NCI-H774 (cell line): ENCODE measurements at regions not wholly inside any gene's neighbourhood (a gene's known extent, or its start where the extent isn't known, plus 50 kb on each side); places are given as distances from the start of the nearest gene placed in this dataset.
"Not testable (repeated sequence)": the region's sequence is repeated elsewhere in the genome, so short reads cannot be mapped to it uniquely, and the experiment has no call there.

Experiments
- DNase-seq: peaks from one replicate; lab custom pipeline; 2025; lab: John Stamatoyannopoulos, UW

DNA sequence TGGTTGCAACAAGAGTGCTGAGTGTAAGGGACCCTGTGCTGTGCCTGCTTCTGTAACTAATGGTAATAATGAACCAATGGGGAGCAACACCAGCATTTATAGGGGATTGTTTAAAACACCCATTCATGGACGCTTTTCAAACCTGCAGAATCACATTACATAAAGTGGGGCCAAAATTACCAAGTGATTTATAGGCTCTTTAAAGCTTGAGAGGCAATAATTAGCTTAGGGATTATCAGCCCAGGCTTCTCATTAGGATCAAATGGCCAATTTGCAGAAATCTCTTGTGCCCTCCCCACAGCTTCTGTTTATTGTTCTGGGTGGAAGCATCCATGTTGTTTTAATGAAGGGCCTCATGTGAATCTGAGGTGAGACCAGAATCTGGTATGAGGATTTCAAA, 125.5 kb downstream of the ZNF486 start:
- peak; percentile 47 for DNase-seq

DNA sequence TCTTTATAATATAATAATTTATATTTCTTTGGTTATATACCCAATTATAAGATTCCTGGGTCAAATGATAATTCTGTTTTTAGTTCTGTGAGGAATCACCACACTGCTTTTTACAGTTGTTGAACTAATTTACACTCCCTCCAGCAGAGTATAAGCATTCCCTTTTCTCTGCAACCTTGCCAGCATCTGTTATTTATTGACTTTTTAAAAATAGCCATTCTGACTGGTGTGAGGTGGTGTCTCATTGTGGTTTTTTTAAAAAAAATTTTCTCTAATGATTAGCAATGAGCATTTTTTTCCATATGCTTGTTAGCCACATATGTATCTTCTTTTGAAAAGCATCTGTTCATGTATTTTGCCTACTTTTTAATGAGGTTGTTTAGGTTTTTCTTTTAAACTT, 122.2 kb downstream of the ZNF486 start:
- DNase-seq = no peak

DNA sequence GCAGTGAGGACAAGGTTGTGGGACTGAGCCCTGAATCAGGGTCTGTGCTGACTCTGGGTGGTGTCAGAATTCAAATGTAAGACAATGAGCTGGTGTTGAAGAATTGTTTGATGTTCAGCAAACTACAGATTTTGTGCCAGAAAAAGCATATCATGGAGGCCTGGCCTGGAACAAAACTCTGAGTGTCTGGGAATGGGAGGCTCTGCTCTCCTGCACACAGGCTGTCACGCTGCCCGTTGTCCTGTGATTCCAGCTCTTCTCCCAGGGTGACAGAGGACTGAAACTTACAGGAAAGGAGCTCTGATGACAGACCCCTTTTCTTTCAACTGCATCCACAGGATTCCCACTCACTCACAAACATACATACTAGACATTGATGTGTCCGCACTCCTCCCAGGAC, 120.1 kb downstream of the ZNF486 start:
- no peak for DNase-seq

DNA sequence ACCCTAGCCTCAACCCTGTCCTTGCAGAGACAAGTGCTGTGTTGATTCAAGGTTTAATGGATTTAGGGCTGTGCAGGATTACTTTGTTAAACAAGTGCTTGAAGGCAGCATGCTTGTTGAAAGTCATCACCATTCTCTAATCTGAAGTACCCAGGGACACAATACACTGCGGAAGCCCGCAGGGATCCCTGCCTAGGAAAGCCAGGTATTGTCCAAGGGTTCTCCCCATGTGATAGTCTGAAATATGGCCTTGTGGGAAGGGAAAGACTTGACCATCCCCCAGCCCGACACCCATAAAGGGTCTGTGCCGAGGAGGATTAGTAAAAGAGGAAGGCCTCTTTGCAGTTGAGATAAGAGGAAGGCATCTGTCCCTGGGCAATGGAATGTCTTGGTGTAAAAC, 118.9 kb downstream of the ZNF486 start:
- not testable (repeated sequence) for DNase-seq

DNA sequence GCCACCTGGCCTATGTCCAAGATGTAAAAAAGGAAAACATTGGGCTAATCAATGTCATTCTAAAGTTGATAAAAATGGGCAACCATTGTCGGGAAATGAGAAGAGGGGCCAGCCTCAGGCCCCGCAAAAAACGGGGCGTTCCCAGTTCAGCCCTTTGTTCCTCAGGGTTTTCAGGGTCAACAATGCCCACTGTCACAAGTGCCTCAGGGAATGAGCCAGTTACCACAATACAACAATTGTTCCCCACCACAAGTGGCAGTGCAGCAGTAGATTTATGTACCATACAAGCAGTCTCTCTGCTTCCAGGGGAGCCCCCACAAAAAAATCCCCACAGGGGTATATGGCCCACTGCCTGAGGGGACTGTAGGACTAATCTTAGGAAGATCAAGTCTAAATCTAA, 112.5 kb downstream of the ZNF486 start:
- no peak for DNase-seq

DNA sequence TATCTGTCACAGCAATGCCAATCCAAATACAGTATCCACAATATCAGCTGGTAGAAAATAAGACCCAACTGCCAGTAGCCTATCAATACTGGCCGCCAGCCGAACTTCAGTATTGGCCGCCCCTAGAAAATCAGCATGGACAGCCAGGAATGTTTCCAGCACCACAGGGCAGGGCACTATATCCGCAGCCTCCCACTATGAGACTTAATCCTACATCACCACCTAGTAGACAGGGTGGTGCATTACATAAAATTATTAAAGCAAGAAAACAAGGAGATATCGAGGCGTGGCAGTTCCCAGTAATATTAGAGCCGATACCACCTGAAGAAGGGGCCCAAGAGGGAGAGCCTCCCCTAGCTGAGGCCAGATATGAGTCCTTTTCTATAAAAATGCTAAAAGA, 111.3 kb downstream of the ZNF486 start:
- DNase-seq = no peak

DNA sequence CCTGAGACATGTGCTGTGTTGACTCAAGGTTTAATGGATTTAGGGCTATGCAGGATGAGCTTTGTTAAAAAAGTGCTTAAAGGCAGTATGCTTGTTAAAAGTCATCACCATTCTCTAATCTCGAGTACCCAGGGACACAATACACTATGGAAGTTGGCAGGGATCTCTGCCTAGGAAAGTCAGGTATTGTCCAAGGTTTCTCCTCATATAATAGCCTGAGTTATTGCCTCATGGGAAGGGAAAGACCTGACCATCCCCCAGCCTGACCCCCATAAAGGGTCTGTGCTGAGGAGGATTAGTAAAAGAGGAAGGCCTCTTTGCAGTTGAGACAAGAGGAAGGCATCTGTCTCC, 109.7 kb downstream of the ZNF486 start:
- not testable (repeated sequence) for DNase-seq

DNA sequence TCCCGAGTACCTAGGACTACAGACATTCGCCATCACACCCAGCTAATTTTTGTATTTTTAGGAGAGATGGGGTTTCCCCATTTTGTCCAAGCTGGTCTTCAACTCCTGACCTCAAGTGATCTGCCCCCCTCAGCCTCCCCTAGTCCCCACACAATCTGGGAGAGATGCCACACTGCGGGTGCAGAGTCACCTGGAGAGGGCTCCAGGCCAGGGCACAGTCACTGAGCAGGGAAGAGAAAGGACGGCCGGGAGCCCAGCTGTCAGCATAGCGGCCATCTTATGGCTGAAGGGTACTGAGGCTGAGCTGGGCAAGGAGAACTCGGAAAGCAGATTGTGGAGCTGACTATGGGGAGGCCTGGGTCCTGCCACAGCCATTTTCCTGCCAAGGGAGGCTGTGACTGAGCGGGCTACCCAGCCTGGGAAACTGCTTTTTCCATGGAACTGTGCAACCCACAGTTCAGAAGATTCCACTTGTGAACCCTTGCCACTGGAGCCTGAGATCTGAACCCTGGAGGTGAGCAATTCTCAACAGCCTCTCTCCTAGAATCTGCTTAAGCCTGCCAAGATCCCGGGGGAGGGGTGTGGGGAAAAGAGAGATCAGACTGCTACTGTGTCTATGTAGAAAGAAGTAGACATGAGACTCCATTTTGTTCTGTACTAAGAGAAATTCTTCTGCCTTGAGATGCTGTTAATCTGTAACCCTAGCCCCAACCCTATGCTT, 109.2 kb downstream of the ZNF486 start:
- DNase-seq = no peak

DNA sequence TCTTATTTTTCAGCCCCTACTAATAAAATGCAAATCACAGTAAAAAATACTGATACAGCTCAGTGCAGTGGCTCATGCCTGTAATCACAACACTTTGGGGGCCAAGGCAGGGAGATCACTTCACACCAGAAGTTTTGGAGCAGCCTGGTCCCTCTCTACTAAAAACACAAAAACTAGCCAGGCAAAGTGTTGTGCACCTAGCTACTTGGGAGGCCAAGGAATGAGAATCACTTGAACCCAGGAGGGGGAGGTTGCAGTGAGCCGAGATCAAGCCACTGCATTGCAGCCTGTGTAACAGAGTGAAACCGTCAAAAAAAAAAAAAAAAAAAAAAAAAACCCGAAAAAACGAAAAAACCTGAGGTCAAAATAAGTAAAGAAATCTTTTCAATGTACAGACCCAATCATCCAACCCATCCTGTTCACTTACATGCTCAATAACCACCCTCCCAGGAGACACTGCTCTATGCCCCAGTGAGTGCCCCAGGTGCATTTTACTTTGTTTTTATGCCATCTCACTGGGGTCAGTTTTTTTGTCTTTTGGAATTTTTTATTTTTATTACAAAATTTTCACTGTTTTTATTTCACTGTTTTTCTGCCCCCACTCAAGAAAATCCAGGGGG, 107.0 kb downstream of the ZNF486 start:
- DNase-seq = no peak

DNA sequence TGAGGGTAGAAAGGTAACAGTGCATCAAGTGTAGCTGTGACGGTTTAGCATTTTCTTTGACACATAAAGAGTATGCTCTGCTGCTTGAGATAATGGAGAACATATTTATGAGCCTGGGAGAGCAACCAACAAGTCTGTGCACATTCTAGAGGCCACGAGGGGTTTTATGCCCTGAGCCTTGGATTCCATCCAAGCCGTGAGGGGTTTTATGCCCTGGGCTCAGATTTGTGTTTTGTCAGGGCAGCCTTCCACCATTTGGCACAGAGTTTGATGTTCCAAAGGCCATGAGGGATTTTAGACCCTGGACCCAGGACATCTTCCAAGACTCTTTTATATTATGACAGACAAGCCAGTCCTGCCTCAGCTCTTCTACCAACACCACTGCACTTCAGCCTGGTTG, 106.4 kb downstream of the ZNF486 start:
- no peak for DNase-seq

DNA sequence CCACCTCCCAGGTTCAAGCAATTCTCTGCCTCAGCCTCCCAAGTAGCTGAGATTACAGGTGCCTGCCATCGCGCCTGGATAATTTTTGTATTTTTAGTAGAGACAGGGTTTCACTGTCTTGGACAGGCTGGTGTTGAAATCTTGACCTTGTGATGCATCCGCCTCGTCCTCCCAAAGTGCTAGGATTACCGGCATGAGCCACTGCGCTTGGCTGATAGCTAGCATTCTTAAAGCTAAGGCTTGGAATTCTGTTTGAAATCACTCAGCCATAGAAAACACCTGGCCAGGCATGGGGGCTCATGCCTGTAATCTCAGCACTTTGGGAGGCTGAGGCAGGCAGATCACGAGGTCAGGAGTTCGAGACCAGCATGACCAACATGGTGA, 105.6 kb downstream of the ZNF486 start:
- not testable (repeated sequence) for DNase-seq

DNA sequence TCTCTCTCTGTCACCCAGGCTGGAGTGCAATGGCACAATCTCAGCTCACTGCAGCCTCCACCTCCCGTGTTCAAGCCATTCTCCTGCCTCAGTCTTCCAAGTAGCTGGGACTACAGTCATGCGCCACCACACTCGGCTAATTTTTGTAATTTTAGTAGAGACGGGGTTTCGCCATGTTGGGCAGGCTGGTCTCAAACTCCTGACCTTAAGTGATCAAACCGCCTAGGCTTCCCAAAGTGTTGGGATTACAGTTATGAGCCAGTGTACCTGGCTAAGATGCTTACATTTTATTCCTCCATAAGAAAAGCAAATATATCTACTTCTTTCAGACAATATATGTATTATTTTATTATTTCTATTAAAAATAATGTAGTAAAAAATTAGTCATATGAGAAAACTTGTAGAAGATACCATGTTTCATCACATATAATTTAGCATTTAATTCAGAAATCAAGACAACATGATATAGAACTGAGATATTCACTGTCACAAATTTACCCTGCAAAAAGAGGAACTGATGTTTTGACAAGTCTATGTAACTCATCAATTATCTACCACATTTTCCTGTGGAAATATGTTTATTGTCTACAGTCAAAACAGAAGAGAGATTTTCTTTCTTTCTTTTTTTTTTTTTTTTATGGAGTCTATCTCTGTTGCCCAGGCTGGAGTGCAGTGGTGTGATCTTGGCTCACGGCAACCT, 105.1 kb downstream of the ZNF486 start:
- not testable (repeated sequence) for DNase-seq

DNA sequence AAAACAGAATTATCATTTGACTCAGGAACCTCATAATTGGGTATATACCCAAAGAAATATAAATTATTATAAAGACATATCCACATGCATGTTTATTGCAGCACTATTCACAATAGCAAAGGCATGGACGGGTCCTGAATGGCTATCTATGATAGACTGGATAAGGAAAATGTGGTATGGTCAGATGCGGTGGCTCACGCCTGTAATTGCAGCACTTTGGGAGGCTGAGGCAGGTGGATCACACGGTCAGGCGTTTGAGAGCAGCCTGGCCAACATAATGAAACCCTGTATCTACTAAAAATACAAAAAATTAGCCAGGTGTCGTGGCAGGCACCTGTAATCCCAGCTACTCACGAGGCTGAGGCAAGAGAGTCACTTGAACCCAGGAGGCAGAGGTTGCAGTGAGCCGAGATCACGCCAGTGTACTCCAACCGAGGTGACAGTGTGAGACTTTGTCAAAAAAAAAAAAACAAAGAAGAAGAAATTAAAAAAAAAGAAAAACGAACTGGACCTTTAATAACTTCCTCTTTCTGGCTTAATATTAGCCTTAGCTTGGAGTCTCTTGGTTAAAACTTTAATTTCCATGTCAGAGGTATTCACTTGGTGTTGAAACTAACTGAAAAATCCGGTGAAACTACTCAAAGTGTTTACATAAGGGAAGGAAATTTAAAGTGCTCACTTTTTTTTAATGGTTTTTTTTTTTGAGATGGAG, 104.4 kb downstream of the ZNF486 start:
- DNase-seq = no peak

DNA sequence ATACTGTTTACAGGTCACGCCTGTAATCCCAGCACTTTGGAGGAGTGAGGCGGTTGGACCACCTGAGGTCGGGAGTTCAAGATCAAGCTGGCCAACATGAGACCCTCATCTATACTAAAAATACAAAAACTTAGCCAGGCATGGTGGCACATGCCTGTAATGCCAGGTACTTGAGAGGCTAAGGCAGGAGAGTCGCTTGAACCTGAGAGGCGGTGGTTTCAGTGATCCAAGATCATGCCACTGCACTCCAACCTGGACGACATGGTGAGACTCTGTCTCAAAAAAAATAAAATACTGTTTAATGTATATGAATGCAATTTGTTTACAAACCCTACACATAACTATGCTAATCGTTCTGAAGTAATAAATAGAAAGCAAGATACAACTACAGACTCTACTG, 102.4 kb downstream of the ZNF486 start:
- DNase-seq = no peak

DNA sequence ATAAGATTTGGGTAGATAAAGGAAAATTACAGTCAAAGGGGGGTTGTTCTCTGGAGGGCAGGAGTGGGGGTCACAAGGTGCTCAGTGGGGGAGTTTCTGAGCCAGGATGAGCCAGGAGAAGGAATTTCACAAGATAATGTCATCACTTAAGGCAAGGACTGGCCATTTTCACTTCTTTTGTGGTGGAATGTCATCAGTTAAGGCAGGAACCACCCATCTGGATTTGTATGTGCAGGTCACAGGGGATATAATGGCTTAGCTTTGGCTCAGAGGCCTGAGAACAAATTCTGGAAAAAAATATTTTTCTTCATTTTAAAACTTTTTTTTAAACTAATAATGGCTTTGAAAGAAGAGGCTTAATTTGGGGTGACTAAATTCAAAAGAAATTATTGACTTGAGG, 94.5 kb downstream of the ZNF486 start:
- DNase-seq = not testable (repeated sequence)

DNA sequence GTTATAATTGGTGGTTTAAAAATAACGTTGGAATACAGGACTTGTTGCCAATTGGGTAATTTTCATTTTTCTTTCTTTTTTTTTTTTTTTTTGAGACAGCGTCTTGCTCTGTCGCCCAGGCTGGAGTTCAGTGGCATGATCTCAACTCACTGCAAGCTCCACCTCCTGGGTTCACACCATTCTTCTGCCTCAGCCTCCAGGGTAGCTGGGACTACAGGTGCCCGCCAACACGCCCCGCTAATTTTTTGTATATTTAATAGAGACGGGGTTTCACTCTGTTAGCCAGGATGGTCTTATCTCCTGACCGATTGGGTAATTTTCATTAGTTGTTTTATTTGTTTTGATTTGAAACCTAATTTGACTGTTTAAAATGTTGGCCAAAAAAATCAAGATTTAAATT, 93.7 kb downstream of the ZNF486 start:
- DNase-seq = not testable (repeated sequence)

DNA sequence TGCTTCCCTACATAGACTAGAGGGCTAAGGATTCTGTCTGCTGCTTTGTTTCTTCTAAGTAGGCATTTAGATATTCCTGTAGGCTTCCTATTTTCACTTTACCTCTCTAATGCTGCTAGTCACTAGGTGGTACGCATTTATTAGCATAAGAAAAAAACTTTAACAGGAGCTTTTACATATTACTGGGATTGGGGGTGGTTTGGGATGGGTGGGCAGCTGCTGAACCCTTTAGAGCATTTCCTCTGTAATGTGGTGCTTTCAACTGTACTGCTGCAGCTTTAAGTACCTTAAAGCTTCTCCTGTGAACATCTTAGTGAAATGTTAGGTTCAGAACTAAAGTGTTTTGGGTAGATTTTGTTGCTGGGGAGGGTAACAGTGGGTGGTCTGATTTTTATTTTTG, 92.6 kb downstream of the ZNF486 start:
- no peak for DNase-seq

DNA sequence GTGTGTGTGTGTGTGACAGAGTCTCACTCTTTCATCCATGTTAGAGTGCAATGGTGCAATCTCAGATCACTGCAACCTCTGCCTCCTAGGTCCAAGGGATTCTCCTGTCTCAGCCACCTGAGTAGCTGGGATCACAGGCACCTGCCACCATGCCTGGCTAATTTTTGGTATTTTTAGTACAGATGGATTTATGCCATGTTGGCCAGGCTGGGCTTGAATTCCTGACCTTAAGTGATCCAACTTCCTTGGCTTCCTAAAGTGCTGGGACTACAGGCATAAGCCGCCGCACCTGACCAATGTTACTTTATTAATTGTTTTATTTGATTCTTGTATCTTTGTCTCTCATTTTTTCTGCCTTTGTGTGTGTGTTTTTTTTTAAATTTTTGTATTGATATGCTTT, 89.6 kb downstream of the ZNF486 start:
- DNase-seq = no peak

DNA sequence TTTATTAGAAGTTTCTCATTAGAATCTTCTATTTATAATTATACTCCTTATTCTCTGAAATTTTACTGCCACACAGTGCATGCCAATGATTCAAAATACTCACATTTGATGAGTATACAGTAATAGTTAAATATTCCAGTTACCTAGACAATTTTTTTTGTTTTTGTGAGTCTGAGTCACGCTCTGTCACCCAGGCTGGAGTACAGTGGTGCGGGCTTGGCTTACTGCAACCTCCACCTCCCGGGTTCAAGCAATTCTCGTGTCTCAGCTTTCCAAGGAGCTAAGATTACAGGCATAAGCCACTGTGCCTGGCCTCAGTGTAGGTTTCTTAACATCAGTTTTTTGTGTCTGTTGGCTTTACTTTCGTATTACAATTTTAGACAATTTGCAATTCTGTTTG, 87.1 kb downstream of the ZNF486 start:
- DNase-seq = no peak

DNA sequence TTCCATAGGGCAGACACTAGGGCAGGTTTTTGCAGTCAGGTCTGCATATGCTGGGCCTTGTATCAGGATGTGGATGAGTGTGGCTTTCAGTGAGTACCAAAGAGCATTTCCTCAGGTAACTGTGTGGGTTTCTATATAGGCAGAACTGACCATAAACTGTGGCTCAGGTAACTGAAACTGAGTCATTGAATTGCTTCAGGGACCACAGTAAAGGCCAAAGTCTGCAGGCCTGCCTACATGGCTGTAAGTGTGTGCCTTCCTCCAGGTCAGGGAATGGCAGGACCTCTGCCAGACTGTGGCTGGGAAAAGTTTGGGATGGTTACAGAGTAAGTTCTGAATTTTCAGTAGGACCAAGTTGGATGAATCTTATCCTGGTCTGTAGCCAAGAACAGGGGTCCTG, 85.6 kb downstream of the ZNF486 start:
- DNase-seq = no peak

DNA sequence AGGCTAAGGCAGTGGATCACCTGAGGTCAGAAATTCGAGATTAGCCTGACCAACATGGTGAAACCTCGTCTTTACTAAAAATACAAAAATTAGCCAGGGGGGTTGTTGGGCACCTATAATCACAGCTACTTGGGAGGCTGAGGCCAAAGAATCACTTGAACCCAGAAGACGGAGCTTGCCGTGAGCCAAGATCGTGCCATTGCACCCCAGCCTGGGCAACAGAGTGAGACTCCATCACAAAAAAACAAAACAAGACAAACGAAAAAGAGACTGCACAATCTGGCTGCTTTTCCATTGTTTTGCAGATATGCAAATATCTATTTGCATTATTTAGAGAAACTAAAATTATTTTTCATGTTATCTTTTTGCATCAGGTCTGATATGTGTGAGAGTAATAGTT, 83.6 kb downstream of the ZNF486 start:
- no peak for DNase-seq

DNA sequence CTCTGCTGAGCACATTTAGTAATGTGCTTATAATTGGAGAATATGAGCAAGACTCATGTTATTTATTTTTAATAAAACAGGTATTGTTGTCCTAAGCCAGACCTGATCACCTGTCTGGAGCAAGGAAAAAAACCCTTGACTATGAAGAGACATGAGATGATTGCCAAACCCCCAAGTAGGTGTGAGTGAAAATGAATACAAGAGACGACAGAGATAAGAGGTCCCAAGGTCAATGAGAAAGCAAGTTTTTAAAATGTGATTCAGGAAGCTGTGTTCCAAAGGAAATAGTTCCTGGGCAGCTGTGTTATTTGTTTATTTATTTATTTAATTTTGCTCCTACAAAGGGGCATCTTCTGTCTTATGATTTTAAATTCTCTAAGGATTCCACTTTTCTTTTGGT, 83.1 kb downstream of the ZNF486 start:
- DNase-seq = no peak
